ENCODE measurements at regions not wholly inside any gene's neighbourhood (a gene's known extent, or its start where the extent isn't known, plus 50 kb on each side); places are given as distances from the start of the nearest gene placed in this dataset.
A peak's percentile ranks its signal among the peaks of the same experiment; 100 is the strongest.
"Not testable (repeated sequence)": the region's sequence is repeated elsewhere in the genome, so short reads cannot be mapped to it uniquely, and the experiment has no call there.

GRCh38 chr3:72536878-72537267 lies 311.4 kb downstream of the SHQ1 start:
- DNase-seq (ENCODE audit: low read depth in 3 of 3): no peak

GRCh38 chr3:72536206-72536877 lies 311.9 kb downstream of the SHQ1 start:
- DNase-seq (ENCODE audit: low read depth in 3 of 3): no peak

GRCh38 chr3:72535772-72536171 lies 312.5 kb downstream of the SHQ1 start:
- no peak for DNase-seq (ENCODE audit: low read depth in 3 of 3)

- DNase-seq (ENCODE audit: low read depth in 3 of 3): no peak
These were observed 314.4 kb downstream of the SHQ1 start for GRCh38 chr3:72533591-72534473.

- no peak for DNase-seq (ENCODE audit: low read depth in 3 of 3)
These were observed 317.8 kb downstream of the SHQ1 start for GRCh38 chr3:72530426-72530825.

- no peak for DNase-seq (ENCODE audit: low read depth in 3 of 3)
These were observed 319.2 kb downstream of the SHQ1 start for GRCh38 chr3:72529081-72529480.

GRCh38 chr3:72523429-72524151 lies 324.7 kb downstream of the SHQ1 start:
- no peak for DNase-seq (ENCODE audit: low read depth in 3 of 3)

GRCh38 chr3:72520690-72521308 lies 327.4 kb downstream of the SHQ1 start:
- peak; percentile 53 to 66 (median 56) for DNase-seq (ENCODE audit: low read depth in 3 of 3)

- no peak for DNase-seq (ENCODE audit: low read depth in 3 of 3)
These were observed 328.2 kb downstream of the SHQ1 start for GRCh38 chr3:72519946-72520604.

- no peak for DNase-seq (ENCODE audit: low read depth in 3 of 3)
These were observed 330.3 kb downstream of the SHQ1 start for GRCh38 chr3:72517921-72518424.

- DNase-seq (ENCODE audit: low read depth in 3 of 3): no peak
These were observed 330.9 kb downstream of the SHQ1 start for GRCh38 chr3:72517336-72517735.

GRCh38 chr3:72516361-72516760 lies 331.9 kb downstream of the SHQ1 start:
- DNase-seq (ENCODE audit: low read depth in 3 of 3): no peak

- DNase-seq (ENCODE audit: low read depth in 3 of 3): no peak
These were observed 332.3 kb downstream of the SHQ1 start for GRCh38 chr3:72515941-72516340.

GRCh38 chr3:72515281-72515680 lies 333.0 kb downstream of the SHQ1 start:
- DNase-seq (ENCODE audit: low read depth in 3 of 3): no peak

- no peak for DNase-seq (ENCODE audit: low read depth in 3 of 3)
These were observed 338.0 kb downstream of the SHQ1 start for GRCh38 chr3:72510247-72510646.

- no peak for DNase-seq (ENCODE audit: low read depth in 3 of 3)
These were observed 342.5 kb downstream of the SHQ1 start for GRCh38 chr3:72505539-72506405.

GRCh38 chr3:72497501-72497900 lies 350.7 kb downstream of the SHQ1 start:
- DNase-seq (ENCODE audit: low read depth in 3 of 3): not testable (repeated sequence)

- DNase-seq (ENCODE audit: low read depth in 3 of 3): no peak
These were observed 352.1 kb downstream of the SHQ1 start for GRCh38 chr3:72496051-72496670.

GRCh38 chr3:72494626-72495025 lies 353.6 kb downstream of the SHQ1 start:
- DNase-seq (ENCODE audit: low read depth in 3 of 3): no peak

- no peak for DNase-seq (ENCODE audit: low read depth in 3 of 3)
These were observed 354.1 kb downstream of the SHQ1 start for GRCh38 chr3:72494130-72494529.
